Activated T-cell treated with anti-CD3 and anti-CD28 coated beads for 48 hours (primary cell): ENCODE measurements at regions not wholly inside any gene's neighbourhood (a gene's known extent, or its start where the extent isn't known, plus 50 kb on each side); places are given as distances from the start of the nearest gene placed in this dataset.

Experiments used
- DNase-seq: peaks from one replicate; pipeline ENCODE4 v3.0.0-alpha.2; 2020; ENCODE audit warnings: low read depth

DNA sequence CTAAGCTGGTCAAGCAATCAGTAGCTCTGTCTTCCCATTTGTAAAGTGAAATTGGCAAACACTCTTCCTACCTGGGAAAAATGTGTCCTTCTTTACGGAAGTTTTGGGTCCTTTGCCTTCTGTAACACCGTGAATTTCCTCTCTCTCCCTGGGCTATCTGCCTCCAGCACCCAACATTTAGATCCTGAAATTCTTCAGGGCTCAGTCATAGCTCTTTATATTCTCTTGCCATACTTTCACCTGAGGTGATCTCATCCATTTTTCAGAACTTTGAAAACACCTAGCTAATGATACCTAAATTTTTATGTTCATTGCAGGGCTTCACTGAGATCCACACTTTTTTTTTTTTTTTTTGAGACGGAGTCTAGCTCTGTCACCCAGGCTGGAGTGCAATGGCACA lies 1042.2 kb downstream of the DIAPH3 start:
- no peak for DNase-seq

DNA sequence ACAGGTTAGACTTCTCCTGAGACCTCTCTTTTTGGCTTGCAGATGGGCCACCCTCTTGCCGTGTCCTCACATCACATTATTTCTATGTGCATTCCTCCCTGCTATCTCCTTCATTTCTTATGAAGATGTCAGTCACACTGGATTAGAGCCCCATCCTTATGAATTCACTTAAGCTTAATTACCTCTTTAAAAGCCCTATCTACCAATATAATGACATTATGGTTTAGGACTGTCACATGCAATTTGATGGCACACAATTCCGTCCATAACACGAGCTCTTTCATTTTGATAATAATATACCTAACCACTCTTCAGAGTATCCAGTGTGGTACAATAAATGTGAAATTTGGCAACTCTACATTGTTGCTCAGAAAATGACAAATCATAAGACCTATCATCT lies 1037.3 kb downstream of the DIAPH3 start:
- no peak for DNase-seq

DNA sequence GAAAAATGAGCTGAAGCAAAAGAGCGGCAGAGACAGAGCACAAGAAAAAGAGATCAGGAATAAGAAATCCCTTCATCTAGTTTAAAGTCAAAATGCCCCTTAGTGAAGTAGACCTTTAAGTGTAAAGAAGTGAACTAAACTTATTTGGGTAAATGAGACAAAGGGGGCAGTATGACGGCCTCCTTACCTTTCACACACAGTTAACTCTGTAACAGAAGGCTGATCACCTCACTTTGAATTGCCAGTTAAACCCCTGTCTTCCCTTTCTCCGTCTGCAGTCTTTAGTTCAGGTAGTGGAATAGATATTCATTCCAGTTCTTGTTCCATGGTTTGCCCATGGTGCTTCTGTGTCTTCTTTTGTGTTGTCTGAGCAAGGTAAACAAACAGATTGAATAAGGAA lies 1029.8 kb downstream of the DIAPH3 start:
- no peak for DNase-seq

DNA sequence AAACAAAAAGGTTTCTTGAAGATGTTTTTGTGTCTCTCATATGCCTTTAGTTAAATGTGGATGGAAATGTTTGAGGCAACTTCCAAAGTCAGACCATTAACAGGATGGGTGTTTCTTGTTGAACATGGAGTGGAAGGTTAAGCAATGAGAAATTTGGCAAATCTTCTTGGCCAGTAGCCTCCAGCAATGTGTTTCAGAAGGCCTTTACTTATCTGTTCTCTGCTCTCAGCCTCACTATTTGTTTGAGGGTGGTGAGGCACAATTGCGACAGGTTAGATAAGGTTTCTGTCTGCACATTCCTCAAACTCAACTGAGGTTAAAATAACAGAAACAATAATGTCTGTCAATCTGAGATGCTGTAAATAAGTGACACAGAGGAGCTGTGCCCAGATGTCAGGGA lies 1019.0 kb downstream of the DIAPH3 start:
- no peak for DNase-seq

DNA sequence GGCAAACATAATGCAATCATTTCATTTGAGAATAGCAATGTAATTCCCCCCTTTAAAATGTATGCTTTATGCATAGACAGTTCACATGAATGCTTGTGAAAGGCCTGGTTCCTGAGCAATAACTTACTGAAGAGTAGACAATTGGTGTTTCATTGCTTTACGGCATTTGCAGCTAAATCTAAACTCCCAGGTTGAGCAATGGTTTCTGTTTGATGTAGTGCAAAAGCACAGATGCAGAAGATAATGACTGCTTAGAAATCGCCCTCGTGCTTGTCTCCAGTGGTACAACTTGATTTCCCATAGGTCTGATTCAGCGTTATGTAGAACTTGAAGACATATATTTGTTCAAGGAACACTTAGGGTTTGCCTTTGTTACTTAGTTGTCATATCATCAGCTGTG lies 1018.3 kb downstream of the DIAPH3 start:
- DNase-seq = no peak

DNA sequence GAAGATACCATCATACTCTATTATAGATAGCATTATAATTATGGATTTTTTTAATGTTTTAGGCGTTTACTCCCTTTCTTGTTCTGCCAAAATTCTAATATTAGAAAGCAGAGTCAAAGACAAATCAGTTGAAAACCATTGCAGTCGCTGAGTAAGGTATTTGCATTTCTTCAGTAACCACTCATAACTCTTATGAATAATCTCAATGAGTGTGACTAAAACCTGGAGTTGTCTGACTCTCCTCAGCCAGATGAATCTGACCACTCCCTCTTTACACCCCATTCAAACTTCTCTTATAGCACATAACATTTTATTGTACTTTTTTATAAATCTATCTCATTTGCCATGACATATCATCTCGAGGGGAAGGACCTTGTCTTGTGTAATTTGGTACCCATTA lies 1006.5 kb downstream of the DIAPH3 start:
- no peak for DNase-seq

DNA sequence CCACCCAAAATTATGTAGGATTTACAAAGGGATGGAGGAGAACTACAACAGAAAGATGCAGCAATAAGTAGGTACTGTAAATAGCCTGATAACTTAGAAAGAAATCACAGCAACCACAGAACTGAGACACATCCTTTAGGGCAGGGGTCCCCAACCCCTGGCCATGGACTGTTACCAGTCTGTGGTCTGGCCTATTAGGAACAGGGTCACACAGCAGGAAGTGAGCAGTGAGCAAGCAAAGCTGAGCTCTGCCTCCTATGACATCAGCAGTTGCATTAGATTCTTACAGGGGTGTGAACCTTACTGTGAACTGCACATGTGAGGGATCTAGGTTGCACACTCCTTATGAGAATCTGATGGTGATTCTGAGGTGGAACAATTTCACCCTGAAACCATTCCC lies 997.6 kb downstream of the DIAPH3 start:
- no peak for DNase-seq

DNA sequence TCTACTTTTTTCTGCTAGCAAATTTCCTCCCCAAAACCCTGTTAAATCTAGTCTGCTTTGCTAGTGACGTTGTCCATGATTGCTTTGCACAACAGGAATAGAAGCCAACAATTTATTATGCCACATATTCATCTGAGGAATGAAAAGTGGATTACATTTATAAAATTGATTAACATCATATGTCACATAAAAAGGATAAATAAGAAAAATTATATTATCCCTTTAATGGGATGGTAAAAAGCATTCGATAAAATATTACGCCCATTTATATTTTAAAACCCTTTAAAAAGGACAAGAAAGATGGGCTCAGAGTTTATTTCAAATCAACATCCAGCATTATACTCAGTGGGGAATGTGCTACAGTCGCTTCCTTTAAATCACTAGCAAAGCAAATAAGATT lies 991.7 kb downstream of the DIAPH3 start:
- DNase-seq = no peak

DNA sequence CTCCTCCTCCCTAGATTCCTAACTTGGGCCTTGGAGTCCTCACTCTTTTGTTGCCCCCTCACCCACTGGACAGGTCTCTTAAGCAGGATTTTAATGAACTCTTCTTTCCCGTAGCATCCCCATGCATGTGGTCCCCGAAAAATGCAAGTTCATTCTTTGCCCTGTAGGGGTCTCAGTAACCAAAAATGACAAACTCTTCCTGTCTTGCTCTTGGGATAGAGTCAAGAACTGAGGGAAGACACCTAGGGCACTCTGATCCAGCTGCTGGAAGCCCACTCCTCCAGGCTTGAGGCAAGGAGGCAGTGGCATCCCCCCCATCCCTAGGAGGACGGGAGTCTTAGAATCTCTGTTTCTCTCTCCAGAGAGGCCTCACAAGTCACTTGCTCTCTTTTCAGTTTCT lies 987.0 kb downstream of the DIAPH3 start:
- DNase-seq = no peak

DNA sequence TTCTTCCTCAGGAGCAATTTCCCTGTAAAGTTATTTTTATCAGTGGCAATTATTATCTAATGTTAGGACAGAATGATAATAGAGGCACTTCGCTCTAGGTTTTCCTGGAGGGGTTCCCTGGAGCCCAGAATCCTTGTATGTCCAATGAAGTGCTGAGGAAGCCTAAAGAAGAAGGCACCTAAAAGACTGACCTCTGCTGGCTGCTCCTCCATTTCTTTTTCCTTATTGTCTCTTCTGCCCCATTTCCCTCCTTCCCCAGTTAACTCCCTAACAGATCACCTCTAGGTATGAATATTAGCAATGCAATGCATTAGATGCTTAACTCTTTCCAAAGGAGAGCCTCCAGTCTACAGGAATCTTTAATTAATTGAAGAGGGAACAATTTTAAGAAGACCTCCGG lies 985.4 kb downstream of the DIAPH3 start:
- no peak for DNase-seq

DNA sequence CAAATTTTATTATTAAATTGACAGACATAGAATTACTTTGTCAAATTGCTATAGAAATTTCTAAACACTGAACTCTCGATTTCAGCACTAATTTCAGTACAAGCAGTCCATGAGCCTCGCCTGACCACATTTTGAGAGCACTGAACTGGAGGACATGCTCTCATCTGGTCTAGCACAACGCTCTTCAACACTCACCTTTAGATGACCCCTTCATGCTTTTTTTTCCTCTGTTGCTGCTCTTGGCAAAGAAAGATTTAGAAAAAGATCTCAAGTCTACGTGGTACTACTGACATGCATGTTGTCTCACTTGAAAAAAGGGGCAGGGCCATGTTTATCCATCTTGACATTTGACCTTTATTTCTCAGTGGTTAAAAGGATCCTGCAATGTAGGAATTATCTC lies 981.5 kb downstream of the DIAPH3 start:
- DNase-seq = no peak

DNA sequence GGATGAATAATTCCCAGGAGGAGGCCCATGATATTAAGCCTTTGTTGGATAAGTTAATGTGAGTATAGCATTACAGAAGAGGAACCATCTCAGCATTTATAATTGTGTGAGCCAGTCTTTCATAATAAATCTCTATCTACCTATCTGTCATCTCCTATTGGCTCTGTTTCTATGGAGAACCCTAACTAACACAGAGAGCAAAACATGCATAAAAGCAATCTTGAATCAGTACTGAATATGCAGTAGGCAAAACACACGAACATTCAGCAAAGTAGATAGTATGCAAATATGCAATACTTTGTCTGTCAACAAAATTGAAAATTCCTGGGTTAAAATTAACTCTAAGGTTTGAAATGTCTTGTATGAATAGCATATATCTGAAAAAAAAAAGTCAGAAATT lies 966.3 kb downstream of the DIAPH3 start:
- no peak for DNase-seq

DNA sequence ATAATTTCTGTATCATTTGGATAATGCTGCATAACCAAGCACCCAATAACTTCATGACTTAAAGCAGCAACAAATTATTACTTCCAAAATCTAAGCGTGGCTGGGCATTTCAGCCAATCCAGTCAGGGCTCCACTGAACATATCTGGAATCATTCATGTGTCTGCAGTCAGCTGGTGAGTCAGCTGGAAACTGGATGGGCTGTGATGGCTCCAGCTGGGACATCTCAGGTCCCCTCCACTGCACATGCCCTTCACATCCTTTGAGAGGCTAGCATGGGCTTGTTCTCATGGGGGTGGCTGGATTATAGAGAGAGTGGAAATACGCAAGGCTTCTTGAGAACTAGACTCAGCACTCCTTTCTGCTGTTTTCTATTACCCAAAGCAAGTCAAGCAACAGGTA lies 961.9 kb downstream of the DIAPH3 start:
- DNase-seq = no peak

DNA sequence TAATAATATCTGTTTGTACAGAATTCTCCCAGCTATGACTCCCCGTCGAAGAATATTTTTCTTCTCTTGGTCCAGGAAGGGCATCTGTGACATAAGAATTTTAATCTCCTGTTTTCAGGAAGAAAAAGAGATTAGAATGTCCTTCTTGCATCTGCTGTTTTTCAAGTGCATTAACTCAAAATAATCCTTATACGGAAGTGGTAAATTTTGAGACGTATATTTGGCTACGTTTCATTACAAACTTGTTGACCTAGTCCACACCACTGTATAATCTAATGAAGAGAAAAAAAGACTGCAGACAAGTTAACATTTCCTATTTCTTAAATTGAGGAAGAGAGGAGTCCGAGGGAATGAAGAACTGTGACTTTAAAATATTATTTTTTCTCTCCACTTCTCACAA lies 959.9 kb downstream of the DIAPH3 start:
- DNase-seq = no peak

DNA sequence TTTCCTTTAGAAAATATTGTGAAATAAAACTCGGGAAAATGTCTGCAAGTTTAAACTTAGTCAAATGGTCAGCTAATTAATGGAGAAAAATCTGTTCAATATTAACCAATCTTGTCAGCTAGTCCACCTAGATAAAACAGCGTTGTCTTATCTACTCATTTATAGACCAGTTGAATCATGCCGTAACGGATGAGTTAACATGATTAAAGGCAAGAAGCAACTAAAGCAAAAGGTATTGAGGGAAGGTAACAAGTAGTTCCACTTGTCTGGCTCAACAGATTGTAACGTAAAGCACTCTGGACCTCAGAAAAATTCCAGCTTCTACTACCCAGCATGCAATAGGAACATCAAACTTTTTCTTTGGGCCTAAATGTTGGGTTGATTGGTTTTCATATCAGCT lies 958.2 kb downstream of the DIAPH3 start:
- no peak for DNase-seq

DNA sequence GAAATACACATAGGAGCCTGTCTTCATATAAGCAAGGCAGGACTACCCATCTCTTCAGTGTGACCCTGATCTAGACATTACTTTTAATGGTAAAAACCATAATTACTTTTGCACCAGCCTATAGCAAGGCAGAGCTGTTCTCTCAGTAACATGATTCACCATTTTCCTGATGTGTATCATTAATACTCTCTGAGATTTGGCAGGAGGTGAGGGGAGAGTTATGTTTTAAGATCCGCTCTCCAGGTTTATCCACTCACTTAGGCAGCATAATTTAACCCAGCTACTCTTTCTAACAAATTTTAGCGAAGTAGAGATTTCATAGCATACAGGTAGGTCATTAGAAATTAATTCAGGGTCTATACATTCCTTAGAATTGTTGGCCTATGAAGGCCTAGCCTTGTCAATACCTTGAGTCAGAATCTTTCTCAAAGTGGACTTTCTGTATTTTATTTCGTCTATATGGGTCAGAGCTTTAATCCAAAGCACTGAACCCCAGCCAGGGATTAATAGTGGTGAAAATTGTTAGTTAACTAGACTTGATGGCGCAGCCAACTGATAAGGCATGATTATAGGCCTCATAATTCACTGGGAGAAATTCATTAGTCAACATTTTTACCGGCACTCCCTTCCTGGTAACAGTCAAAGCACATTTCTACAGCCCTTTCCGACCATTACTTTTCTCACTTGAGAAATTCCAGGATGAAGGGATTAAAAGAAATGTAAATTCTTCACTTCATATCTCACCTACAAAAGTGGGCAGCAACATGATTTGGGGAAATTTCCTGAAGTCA lies 955.1 kb downstream of the DIAPH3 start:
- DNase-seq = no peak

DNA sequence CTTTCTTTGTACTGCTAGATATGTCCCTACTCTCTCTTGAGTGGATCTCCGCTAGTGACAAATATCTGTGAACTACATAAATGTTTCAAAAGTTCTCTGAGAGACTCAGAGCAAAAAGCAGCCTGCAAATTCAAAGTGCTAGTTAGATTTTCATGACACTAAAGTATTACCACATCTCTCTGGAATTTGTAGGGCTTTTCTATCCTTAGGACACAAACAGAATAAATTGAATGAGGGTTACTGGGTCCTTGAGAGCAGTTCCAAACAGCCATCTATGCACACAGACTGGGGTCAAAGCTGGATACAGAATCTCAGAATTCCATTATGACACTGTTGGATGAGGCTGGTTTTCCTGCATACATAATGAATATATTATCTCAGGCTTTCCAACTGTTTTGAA lies 953.2 kb downstream of the DIAPH3 start:
- no peak for DNase-seq

DNA sequence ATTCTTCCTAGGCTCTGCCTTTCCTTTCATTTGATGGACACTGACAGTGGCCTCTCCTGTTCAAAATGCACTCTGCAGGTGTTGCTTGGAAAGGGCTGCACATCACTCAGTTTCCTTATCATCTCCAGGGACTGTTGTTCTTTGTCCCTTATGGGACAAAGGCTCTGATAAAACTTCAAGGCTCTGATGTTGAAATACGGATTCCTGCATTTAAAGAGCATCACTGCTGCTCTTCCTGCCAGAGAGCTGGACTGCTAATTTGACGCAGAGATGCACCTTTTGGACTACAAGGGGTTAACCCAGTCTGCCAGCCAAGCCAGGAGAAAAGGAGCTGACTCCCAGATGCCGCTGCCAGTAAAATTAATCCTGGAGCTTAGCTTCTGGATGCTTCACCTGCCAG lies 952.1 kb downstream of the DIAPH3 start:
- DNase-seq = no peak

DNA sequence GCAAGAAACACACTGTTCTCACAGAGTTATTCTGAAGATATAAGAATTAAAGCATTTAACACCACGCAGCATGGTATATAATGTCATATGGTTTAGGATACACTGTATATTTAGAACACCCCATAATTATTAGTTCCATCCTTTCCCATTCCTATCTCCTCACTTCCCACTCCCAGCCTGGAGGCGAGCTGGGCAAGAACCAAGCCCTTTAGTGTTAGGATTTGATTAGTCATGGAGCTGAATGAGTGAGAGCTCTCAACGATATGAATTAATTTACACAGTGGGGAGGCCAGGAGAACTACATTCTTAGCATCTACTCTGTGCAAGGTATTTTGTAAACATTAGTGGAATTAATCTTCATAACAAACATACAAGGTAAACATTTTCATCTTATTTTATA lies 934.3 kb downstream of the DIAPH3 start:
- DNase-seq = no peak

DNA sequence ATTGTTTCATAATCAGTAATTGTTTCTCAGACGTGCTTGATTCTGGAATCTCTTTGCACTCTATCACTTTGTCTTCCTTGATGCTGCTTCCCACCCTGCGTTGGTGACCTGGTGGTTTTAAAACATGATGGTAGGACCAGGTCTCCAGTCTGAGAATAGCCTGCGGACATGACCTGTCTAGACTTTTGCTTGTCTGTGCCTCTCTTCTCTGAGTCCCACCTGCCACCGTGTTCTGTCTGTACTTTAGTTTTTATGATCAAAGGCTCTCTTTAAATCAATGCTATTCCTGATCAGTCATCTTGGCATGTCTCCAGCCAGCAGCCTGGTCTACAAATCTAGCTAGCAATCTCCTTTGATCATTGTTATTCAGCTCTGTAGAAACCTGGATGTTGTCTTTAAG lies 933.9 kb downstream of the DIAPH3 start:
- no peak for DNase-seq

DNA sequence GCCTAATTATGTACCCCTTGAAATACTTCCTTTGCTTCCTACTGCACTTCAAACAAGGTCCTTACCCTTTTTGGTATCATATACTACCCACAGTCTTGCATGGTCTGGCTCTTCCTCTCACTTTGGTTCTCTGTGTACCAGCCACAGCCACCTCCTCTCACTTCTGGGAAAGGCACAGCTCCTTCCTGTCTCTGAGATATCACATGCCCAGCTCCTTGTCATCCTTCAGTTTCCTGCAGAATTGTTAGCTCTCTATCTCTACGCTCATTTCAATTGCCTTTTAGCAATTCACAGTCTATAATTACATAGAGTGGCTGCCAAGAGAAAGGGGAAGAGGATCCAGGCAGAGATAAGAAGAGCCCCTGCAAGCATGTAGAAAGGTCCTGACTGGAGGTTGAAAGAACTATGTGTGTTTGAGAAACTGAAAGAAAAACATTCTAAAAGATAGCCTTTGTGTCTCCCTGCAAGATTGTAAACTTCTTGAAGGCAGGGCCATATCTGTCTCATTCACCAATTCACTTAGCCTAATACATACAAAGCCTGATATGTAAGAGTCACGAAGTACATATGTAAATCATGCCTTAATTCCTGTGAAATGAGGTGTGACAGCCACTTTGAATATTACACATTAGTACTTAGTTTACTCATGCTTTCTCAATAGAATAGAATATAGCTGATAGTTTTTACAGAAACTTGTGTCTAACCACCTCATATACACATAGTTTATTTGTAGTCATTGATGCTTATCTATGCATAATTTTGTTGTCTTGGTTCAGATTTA lies 933.1 kb downstream of the DIAPH3 start:
- DNase-seq = no peak

DNA sequence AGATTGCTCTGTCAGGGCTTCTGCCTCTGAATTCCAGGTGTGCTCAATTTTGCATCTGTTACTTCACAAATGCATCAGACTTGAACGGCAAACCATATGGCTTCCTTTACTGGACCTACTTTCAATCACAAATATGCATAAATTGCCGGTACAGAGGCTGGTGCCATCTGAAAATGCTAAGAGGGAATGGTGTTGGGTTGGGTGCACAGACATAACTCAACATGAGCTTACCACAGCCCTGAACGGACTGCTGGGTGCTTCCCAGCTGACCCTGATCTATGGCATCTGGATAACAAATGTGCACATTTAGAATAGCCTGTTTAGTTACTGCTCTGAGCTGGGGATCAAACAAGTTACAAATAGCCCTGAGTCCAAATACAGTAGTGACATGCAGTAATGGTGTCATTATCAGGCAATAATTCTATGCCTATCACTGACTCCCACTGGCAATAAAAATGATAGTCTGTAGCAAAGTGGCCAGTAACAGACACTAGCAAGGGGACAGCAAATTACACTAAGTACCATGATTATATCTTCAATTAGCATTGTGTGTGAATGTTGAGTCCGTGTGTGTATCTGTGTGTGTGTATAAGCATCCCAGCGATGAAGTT lies 927.3 kb downstream of the DIAPH3 start:
- no peak for DNase-seq

DNA sequence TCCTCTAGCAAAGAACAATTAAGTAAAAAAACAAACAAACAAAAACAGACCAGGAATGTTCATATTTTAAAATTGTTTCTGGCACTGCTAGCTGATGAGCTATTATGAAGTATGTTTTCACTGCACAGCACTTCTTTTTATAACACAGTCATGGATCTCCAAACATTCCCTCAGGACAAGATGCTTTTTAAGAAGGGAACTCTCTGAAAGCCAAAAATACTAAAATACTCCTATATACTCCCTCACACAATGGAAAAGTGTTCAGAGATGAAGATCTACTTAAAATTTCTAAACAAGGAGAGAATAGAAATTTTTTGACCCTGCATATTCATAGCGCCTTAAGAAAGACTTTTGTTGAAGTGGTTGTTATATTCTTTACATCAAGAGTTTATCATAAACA lies 926.8 kb downstream of the DIAPH3 start:
- DNase-seq = no peak
